ENCODE measurements at regions not wholly inside any gene's neighbourhood (a gene's known extent, or its start where the extent isn't known, plus 50 kb on each side); places are given as distances from the start of the nearest gene placed in this dataset.

- TF ChIP-seq TAF1 (IDR thresholded peaks at IDR 0.05; ENCODE audit: borderline replicate concordance, insufficient read depth, low read length) (no peak), POLR2AphosphoS5 (IDR thresholded peaks at IDR 0.05; ENCODE audit: low read depth, low read length) (no peak)
- TF ChIP-seq, protein P1, sequence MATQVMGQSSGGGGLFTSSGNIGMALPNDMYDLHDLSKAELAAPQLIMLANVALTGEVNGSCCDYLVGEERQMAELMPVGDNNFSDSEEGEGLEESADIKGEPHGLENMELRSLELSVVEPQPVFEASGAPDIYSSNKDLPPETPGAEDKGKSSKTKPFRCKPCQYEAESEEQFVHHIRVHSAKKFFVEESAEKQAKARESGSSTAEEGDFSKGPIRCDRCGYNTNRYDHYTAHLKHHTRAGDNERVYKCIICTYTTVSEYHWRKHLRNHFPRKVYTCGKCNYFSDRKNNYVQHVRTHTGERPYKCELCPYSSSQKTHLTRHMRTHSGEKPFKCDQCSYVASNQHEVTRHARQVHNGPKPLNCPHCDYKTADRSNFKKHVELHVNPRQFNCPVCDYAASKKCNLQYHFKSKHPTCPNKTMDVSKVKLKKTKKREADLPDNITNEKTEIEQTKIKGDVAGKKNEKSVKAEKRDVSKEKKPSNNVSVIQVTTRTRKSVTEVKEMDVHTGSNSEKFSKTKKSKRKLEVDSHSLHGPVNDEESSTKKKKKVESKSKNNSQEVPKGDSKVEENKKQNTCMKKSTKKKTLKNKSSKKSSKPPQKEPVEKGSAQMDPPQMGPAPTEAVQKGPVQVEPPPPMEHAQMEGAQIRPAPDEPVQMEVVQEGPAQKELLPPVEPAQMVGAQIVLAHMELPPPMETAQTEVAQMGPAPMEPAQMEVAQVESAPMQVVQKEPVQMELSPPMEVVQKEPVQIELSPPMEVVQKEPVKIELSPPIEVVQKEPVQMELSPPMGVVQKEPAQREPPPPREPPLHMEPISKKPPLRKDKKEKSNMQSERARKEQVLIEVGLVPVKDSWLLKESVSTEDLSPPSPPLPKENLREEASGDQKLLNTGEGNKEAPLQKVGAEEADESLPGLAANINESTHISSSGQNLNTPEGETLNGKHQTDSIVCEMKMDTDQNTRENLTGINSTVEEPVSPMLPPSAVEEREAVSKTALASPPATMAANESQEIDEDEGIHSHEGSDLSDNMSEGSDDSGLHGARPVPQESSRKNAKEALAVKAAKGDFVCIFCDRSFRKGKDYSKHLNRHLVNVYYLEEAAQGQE (IDR thresholded peaks at IDR 0.05; ENCODE audit: insufficient read depth in 1 of 2, low read depth in 2 of 2, low read length in 2 of 2) = no peak
Observed at GRCh38 chr3:174355505-174355904, 503.6 kb upstream of the NAALADL2 start.
